SU-DHL-6 (cell line): ENCODE measurements at regions not wholly inside any gene's neighbourhood (a gene's known extent, or its start where the extent isn't known, plus 50 kb on each side); places are given as distances from the start of the nearest gene placed in this dataset.

Experiments used
- EZH2phosphoT487 ChIP-seq: fragments of 200-600 bp; sonication (generic), shearing (Covaris generic); conservative IDR thresholded peaks from 2 replicates; pipeline ENCODE4 v1.6.1; 2018; ENCODE audit warnings: mild to moderate bottlenecking, antibody characterized with exemption, low read length, moderate library complexity, mixed read lengths
- TF ChIP-seq, protein P1 (sequence below): fragments of 200-600 bp; sonication (generic); IDR thresholded peaks from one replicate; pipeline ENCODE4 v1.5.1; 2017; ENCODE audit warnings: antibody characterized with exemption, mild to moderate bottlenecking, low read length, moderate library complexity; ENCODE audit not compliant: insufficient read depth, poor library complexity, severe bottlenecking

DNA sequence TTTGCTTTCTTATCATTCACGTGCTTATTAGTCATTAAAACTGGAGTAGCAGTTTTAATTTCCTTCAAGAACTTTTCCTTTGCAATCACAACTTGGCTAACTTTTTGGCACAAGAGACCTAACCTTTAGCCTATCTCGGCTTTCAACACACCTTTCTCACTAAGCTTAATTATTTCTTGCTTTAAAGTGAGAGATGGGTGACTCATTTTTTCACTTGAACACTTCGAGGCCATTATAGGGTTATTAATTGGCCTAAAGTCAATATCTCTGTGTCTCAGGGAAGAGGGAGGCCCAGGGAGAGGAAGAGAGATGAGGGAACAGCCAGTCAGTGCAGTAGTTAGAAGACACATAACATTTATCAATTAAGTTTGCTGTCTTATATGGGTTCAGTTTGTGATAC, 289.8 kb downstream of the RBM43 start:
- TF ChIP-seq, protein P1, sequence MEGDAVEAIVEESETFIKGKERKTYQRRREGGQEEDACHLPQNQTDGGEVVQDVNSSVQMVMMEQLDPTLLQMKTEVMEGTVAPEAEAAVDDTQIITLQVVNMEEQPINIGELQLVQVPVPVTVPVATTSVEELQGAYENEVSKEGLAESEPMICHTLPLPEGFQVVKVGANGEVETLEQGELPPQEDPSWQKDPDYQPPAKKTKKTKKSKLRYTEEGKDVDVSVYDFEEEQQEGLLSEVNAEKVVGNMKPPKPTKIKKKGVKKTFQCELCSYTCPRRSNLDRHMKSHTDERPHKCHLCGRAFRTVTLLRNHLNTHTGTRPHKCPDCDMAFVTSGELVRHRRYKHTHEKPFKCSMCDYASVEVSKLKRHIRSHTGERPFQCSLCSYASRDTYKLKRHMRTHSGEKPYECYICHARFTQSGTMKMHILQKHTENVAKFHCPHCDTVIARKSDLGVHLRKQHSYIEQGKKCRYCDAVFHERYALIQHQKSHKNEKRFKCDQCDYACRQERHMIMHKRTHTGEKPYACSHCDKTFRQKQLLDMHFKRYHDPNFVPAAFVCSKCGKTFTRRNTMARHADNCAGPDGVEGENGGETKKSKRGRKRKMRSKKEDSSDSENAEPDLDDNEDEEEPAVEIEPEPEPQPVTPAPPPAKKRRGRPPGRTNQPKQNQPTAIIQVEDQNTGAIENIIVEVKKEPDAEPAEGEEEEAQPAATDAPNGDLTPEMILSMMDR: no peak
- no peak for TF ChIP-seq EZH2phosphoT487
